ENCODE measurements at regions not wholly inside any gene's neighbourhood (a gene's known extent, or its start where the extent isn't known, plus 50 kb on each side); places are given as distances from the start of the nearest gene placed in this dataset.

DNA sequence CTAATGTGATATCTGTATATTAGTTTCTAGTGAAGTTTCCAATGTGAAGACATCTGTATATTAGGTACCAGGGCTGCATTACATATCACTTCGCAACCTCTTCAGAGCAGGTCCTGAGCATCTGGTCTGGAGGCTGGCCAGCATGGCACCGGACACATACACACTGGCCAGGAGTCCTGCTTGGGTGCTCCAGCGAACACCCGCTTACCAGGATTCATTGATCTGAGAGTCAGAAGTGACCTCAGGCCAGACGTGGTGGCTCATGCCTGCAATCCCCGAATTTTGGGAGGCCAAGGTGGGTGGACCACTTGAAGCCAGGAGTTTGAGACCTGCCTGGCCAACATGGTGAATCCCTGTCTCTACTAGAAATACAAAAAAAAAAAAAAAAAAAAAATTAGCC, 93.0 kb upstream of the IRS2 start:
- TF ChIP-seq, protein P1, sequence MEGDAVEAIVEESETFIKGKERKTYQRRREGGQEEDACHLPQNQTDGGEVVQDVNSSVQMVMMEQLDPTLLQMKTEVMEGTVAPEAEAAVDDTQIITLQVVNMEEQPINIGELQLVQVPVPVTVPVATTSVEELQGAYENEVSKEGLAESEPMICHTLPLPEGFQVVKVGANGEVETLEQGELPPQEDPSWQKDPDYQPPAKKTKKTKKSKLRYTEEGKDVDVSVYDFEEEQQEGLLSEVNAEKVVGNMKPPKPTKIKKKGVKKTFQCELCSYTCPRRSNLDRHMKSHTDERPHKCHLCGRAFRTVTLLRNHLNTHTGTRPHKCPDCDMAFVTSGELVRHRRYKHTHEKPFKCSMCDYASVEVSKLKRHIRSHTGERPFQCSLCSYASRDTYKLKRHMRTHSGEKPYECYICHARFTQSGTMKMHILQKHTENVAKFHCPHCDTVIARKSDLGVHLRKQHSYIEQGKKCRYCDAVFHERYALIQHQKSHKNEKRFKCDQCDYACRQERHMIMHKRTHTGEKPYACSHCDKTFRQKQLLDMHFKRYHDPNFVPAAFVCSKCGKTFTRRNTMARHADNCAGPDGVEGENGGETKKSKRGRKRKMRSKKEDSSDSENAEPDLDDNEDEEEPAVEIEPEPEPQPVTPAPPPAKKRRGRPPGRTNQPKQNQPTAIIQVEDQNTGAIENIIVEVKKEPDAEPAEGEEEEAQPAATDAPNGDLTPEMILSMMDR (IDR thresholded peaks at IDR 0.05; ENCODE audit: low read depth, low read length), result no peak

DNA sequence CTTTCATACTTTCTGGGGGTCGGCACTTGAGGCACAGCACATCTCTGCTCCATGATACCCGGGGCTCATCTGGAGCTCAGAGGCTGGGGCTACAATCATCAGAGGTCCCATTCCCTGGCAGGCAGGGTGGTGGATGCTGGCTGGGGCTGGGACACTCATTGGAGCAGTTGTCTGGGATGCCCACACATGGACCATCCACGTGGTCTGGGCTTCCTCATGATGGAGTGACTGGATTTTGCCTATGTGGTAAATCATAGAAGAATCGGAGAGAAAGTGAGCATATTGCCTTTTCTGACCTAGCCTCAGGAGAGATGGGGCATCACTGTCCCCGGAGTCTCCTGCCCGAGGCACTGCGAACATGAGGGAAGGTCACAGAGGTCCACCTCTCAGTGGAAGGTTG, 91.4 kb upstream of the IRS2 start:
- no peak overlapping the region for H3K4me3 ChIP-seq (ENCODE audit: low read depth, low read length)
- TF ChIP-seq, protein P1 (IDR thresholded peaks at IDR 0.05; ENCODE audit: low read depth, low read length), result no peak

More for the DNA sequence above, 93.0 kb upstream of the IRS2 start:
- no peak overlapping the region for H3K4me3 ChIP-seq (ENCODE audit: low read depth, low read length)

DNA sequence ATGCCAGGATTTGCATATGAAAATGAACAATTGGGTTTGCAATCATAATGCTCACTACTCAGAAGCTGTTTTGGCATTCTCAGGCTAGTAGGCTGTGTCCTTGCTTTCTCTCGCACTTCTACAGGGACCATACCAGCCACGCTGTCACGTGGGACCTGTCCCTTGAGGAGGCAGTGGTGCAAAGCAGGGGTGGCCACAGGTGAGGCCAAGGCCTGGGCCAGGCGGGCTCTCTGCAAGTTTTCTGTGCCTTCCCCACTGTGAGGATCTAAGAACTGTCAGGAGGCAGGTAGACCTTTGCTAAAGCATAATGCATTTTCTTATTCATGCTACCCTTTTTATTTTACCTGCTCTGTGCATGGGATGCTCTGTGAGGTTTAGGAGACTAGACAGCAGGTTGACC, 89.4 kb upstream of the IRS2 start:
- TF ChIP-seq, protein P1 (IDR thresholded peaks at IDR 0.05; ENCODE audit: low read depth, low read length), result no peak
- no peak overlapping the region for H3K4me3 ChIP-seq (ENCODE audit: low read depth, low read length)

DNA sequence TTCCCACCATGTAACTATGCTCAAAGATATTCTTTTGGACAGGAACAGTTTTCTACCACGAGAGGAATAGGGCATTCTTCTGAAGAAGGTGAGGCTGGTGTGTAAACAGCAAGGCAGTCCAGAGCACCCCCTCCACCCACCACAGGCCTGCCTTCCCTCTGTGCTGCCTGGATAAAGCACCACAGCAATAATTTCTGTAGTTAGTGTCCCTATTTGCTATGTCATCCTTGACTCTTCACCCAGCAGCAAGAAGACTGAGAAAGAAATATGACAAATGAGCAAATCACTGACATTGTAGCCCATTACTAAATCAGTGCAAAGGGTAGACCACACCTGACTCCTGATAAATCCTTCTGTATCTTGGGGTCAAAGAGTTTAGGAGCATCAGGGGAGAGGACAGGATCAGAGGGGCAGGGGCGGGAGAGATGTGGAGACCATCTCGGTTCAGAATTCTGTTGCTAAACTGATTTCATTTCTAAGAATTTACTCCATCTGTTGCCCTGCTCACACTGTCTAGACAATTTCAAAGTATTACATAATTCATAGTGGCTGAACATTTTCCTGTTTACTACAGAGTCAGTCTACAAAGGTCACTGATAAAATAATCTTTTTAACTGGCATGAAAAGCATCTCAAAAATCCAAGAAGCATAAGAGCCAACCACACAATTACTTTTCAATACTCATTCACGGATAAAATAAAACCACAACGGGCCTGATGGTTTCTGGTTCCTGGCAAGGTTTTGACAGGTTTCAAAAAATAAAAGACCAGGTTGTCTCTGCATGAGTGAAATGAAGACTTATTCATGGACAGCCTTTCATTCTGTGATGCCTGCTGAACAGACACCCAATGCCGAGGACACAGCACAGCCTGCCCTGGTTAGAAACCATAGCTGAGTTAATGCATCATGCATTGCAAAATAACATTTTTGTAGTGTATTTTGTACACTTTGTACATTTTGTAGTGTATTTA, 88.4 kb upstream of the IRS2 start:
- TF ChIP-seq, protein P1 (IDR thresholded peaks at IDR 0.05; ENCODE audit: low read depth, low read length), result no peak
- H3K4me3 ChIP-seq (ENCODE audit: low read depth, low read length), result no peak overlapping the region

DNA sequence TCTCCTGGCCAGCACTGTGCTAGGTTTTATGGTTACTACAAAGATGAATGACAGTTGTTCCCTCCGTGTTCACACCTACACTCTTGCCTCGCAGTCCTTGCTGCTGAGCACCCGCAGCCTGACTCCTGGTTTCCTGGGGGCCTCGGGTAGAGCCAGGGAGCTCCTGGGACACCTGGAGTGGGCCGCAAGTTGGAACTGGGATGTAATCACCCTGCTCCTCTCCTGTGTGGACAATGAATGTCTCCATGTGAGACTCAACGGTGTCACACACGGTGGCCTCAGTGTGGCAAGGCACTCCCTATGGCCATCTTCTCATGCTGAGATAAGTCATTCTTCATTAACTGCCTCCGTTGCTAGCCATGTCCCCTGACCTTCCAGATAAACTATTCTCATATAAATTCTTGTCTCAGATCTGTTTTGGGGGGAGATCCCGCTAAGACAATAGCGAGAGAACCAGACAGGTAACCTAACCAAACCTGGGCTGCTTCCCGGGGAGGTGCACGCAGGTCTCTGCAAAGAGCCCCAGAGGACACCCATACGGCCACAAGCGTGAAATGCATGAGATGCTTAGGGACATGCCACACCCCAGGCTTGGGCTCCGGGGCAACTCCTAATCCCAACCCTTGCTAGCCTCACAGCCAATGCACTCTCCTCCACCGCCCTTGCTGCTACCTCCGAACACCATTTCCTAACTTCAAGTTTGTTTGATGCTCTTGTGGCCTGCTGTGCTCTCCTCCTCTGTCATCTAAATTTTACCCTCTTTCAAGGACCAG, 87.2 kb upstream of the IRS2 start:
- no peak overlapping the region for H3K4me3 ChIP-seq (ENCODE audit: low read depth, low read length)
- TF ChIP-seq, protein P1 (IDR thresholded peaks at IDR 0.05; ENCODE audit: low read depth, low read length), result no peak

DNA sequence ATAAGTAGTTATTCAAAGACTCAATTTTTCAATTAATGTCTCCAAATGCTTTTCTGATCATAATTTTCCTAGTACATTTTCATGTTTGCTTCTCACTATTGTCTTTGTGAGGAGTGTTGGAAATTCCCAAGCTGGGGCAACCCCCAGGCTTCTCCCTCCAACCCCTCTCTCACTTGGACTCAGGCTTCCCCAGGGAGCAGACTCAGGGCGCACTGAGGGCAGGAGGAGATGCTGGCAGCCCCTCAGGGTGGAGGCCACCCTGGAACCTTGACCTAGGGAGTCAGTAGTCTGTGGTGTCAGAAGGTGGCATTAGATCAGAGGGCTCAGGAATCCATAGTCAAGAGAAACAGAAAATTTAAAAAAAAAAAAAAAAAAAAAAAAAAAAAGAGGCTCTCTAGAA, 86.5 kb upstream of the IRS2 start:
- TF ChIP-seq, protein P1 (IDR thresholded peaks at IDR 0.05; ENCODE audit: low read depth, low read length), result no peak

More for the DNA sequence above, 86.5 kb upstream of the IRS2 start:
- H3K4me3 ChIP-seq (ENCODE audit: low read depth, low read length), result no peak overlapping the region
